ENCODE measurements at regions not wholly inside any gene's neighbourhood (a gene's known extent, or its start where the extent isn't known, plus 50 kb on each side); places are given as distances from the start of the nearest gene placed in this dataset.

DNA sequence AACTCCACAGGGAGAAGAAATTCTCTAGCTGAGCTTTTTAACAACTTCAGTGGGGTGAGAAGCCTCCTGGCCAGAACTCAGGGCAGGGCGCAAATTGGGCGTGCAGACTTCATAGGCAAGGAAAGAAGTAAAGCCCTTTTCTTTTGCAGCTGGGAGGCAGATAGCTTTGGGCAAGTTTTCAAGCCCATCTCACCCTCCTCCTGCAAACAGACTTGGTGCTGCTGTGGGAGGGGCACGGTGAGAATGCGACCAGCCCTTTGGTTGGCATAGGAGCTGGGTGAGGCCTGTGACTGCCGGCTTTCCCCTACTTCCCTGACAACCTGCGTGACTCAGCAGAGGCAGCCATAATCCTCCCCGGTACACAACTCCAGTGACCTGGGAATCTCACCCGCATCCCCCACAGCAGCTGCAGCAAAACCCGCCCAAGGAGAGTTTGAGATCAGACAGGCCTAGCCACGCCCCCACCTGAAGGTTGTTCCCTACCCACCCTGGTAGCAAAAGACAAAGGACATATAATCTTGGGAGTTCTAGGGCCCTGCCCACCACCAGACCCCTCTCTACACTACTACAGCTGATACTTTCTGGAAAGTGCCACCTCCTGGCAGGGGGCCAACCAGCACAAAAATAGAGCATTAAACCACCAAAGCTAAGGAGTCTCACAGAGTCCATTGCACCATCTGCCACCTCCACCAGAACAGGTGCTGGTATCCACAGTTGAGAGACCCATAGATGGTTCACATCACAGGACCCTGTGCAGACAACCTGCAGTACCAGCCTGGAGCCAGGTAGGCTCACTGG lies 195.5 kb upstream of the CCL2 start:
- Histone ChIP-seq H3K4me3 (ENCODE audit: insufficient read depth, low read length) (no peak overlapping the region), H3K4me2 (ENCODE audit: insufficient read depth, low read length) (no peak overlapping the region), H3K79me2 (ENCODE audit: insufficient read depth, low read length) (no peaks in the 10 kb centered on the region), H3K9me3 (ENCODE audit: low read depth, low read length) (no peaks in the 10 kb centered on the region), H3K27ac (ENCODE audit: low read depth, low read length) (no peak overlapping the region), H2AFZ (ENCODE audit: low read length) (no peak overlapping the region), H3K27me3 (ENCODE audit: insufficient read depth, low read length) (no peaks in the 10 kb centered on the region), H3K4me1 (ENCODE audit: insufficient read depth, low read length) (no peaks in the 10 kb centered on the region), H4K20me1 (ENCODE audit: insufficient read depth, low read length) (no peaks in the 10 kb centered on the region), H3K36me3 (ENCODE audit: insufficient read depth, low read length) (no peaks in the 10 kb centered on the region)
- DNase-seq (ENCODE audit: insufficient read length, low spot score, missing footprints): no peak
- TF ChIP-seq CTCF (IDR thresholded peaks at IDR 0.05; ENCODE audit: extremely low read depth, low read depth, low read length): no peak

- H3K27me3 ChIP-seq (ENCODE audit: insufficient read depth, low read length): no peaks in the 10 kb centered on the region
- H2AFZ ChIP-seq (ENCODE audit: low read length): no peak overlapping the region
- no peaks in the 10 kb centered on the region for H3K4me1 ChIP-seq (ENCODE audit: insufficient read depth, low read length)
- DNase-seq (ENCODE audit: insufficient read length, low spot score, missing footprints): no peak
- H3K9me3 ChIP-seq (ENCODE audit: low read depth, low read length): no peaks in the 10 kb centered on the region
- no peaks in the 10 kb centered on the region for H4K20me1 ChIP-seq (ENCODE audit: insufficient read depth, low read length)
- no peaks in the 10 kb centered on the region for H3K79me2 ChIP-seq (ENCODE audit: insufficient read depth, low read length)
- H3K4me2 ChIP-seq (ENCODE audit: insufficient read depth, low read length): no peak overlapping the region
- no peak for TF ChIP-seq CTCF (IDR thresholded peaks at IDR 0.05; ENCODE audit: extremely low read depth, low read depth, low read length)
- no peak overlapping the region for H3K4me3 ChIP-seq (ENCODE audit: insufficient read depth, low read length)
- no peaks in the 10 kb centered on the region for H3K36me3 ChIP-seq (ENCODE audit: insufficient read depth, low read length)
- H3K27ac ChIP-seq (ENCODE audit: low read depth, low read length): no peak overlapping the region
These were observed 188.6 kb upstream of the CCL2 start for GRCh38 chr17:34066528-34066927.

DNA sequence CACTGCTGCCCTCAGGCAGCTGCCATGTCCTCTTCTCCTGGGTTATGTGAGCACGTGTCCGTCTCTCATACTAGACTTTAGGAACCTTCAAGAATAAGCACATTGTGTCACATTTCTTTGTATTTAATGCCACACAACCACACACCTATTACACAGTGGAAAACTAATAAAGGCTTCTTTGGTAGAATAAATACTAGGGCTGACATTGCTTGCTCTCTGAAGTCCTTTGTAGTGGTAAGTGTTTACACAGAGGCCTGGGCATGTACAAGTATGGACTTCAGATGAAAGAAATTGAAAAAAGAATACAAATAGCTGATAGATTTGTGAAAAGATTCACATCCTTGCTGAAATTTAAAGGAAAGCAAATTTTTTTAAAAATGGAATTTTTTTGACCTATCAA lies 188.1 kb upstream of the CCL2 start:
- Histone ChIP-seq H3K4me2 (ENCODE audit: insufficient read depth, low read length) (no peak overlapping the region), H3K4me3 (ENCODE audit: insufficient read depth, low read length) (no peak overlapping the region), H3K27me3 (ENCODE audit: insufficient read depth, low read length) (no peaks in the 10 kb centered on the region), H3K27ac (ENCODE audit: low read depth, low read length) (no peak overlapping the region), H3K79me2 (ENCODE audit: insufficient read depth, low read length) (no peaks in the 10 kb centered on the region), H3K4me1 (ENCODE audit: insufficient read depth, low read length) (no peaks in the 10 kb centered on the region), H3K36me3 (ENCODE audit: insufficient read depth, low read length) (no peaks in the 10 kb centered on the region), H4K20me1 (ENCODE audit: insufficient read depth, low read length) (no peaks in the 10 kb centered on the region), H2AFZ (ENCODE audit: low read length) (no peak overlapping the region), H3K9me3 (ENCODE audit: low read depth, low read length) (no peaks in the 10 kb centered on the region)
- DNase-seq (ENCODE audit: insufficient read length, low spot score, missing footprints): no peak
- TF ChIP-seq CTCF (IDR thresholded peaks at IDR 0.05; ENCODE audit: extremely low read depth, low read depth, low read length): no peak

DNA sequence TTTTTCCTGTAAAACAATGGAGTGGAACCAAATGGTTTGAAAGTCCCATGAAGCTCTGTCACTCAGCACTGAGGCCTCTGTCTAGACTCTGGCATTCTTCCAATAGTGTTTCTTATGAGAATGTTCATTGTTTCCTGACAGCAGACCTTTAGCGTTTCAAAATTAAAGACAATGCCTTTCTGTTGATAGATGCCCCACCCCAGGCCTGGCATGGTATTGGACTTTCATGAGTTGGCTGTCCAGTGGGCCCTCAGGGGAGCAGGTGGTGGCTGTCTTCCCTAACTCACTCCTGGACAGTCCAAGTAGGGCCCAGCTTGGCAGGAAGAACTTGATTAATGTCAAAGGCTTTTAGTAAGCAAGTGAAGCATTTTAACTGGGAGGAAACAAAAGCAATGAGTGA lies 186.5 kb upstream of the CCL2 start:
- H3K27ac ChIP-seq (ENCODE audit: low read depth, low read length): no peak overlapping the region

More for the DNA sequence above, 186.5 kb upstream of the CCL2 start:
- Histone ChIP-seq H3K9me3 (ENCODE audit: low read depth, low read length) (no peaks in the 10 kb centered on the region), H3K27me3 (ENCODE audit: insufficient read depth, low read length) (no peaks in the 10 kb centered on the region), H3K4me1 (ENCODE audit: insufficient read depth, low read length) (no peaks in the 10 kb centered on the region), H3K4me2 (ENCODE audit: insufficient read depth, low read length) (no peak overlapping the region), H3K79me2 (ENCODE audit: insufficient read depth, low read length) (no peaks in the 10 kb centered on the region), H4K20me1 (ENCODE audit: insufficient read depth, low read length) (no peaks in the 10 kb centered on the region), H2AFZ (ENCODE audit: low read length) (no peak overlapping the region), H3K4me3 (ENCODE audit: insufficient read depth, low read length) (no peak overlapping the region), H3K36me3 (ENCODE audit: insufficient read depth, low read length) (no peaks in the 10 kb centered on the region)
- TF ChIP-seq CTCF (IDR thresholded peaks at IDR 0.05; ENCODE audit: extremely low read depth, low read depth, low read length): no peak
- no peak for DNase-seq (ENCODE audit: insufficient read length, low spot score, missing footprints)
